ENCODE measurements at regions not wholly inside any gene's neighbourhood (a gene's known extent, or its start where the extent isn't known, plus 50 kb on each side); places are given as distances from the start of the nearest gene placed in this dataset.

GRCh38 chr5:105687493-105687892 lies 1983.2 kb downstream of the EFNA5 start:
- no peak for DNase-seq (ENCODE audit: low read depth in 1 of 2, low spot score in 1 of 2)
- Histone ChIP-seq H3K27me3 (no peaks in the 10 kb centered on the region), H3K4me3 (no peak overlapping the region), H3K27ac (no peak overlapping the region), H3K4me1 (ENCODE audit: low read depth) (no peaks in the 10 kb centered on the region), H3K9me3 (ENCODE audit: low read depth) (no peaks in the 10 kb centered on the region), H3K36me3 (no peaks in the 10 kb centered on the region)
- TF ChIP-seq CTCF (IDR thresholded peaks at IDR 0.05; ENCODE audit: low read depth, low read length) = no peak

GRCh38 chr5:105685884-105686283 lies 1984.9 kb downstream of the EFNA5 start:
- no peak for DNase-seq (ENCODE audit: low read depth in 1 of 2, low spot score in 1 of 2)
- Histone ChIP-seq H3K36me3 (no peaks in the 10 kb centered on the region), H3K9me3 (ENCODE audit: low read depth) (no peaks in the 10 kb centered on the region), H3K4me1 (ENCODE audit: low read depth) (no peaks in the 10 kb centered on the region), H3K27me3 (no peaks in the 10 kb centered on the region), H3K4me3 (no peak overlapping the region), H3K27ac (no peak overlapping the region)
- no peak for TF ChIP-seq CTCF (IDR thresholded peaks at IDR 0.05; ENCODE audit: low read depth, low read length)

GRCh38 chr5:105684799-105685198 lies 1985.9 kb downstream of the EFNA5 start:
- no peaks in the 10 kb centered on the region for H3K27me3 ChIP-seq
- TF ChIP-seq CTCF (IDR thresholded peaks at IDR 0.05; ENCODE audit: low read depth, low read length) = no peak
- no peak overlapping the region for H3K4me3 ChIP-seq
- H3K27ac ChIP-seq = no peak overlapping the region
- DNase-seq (ENCODE audit: low read depth in 1 of 2, low spot score in 1 of 2) = no peak
- no peaks in the 10 kb centered on the region for H3K9me3 ChIP-seq (ENCODE audit: low read depth)
- H3K36me3 ChIP-seq = no peaks in the 10 kb centered on the region
- H3K4me1 ChIP-seq (ENCODE audit: low read depth) = no peaks in the 10 kb centered on the region

GRCh38 chr5:105680858-105681475 lies 1989.8 kb downstream of the EFNA5 start:
- Histone ChIP-seq H3K4me1 (ENCODE audit: low read depth) (no peaks in the 10 kb centered on the region), H3K27ac (no peak overlapping the region), H3K9me3 (ENCODE audit: low read depth) (no peaks in the 10 kb centered on the region), H3K36me3 (no peaks in the 10 kb centered on the region), H3K4me3 (no peak overlapping the region), H3K27me3 (no peaks in the 10 kb centered on the region)
- DNase-seq (ENCODE audit: low read depth in 1 of 2, low spot score in 1 of 2) = no peak
- no peak for TF ChIP-seq CTCF (IDR thresholded peaks at IDR 0.05; ENCODE audit: low read depth, low read length)

- H3K27ac ChIP-seq = no peak overlapping the region
- H3K4me1 ChIP-seq (ENCODE audit: low read depth) = no peaks in the 10 kb centered on the region
- no peak overlapping the region for H3K4me3 ChIP-seq
- H3K27me3 ChIP-seq = no peaks in the 10 kb centered on the region
- no peaks in the 10 kb centered on the region for H3K36me3 ChIP-seq
- peak in 1 of 2 donors; percentile 1 for DNase-seq (ENCODE audit: low read depth in 1 of 2, low spot score in 1 of 2)
- H3K9me3 ChIP-seq (ENCODE audit: low read depth) = no peaks in the 10 kb centered on the region
- no peak for TF ChIP-seq CTCF (IDR thresholded peaks at IDR 0.05; ENCODE audit: low read depth, low read length)
Observed at GRCh38 chr5:105677291-105677690, 1993.4 kb downstream of the EFNA5 start.
